GM18870 (cell line): ENCODE measurements at regions not wholly inside any gene's neighbourhood (a gene's known extent, or its start where the extent isn't known, plus 50 kb on each side); places are given as distances from the start of the nearest gene placed in this dataset.
"Not testable (repeated sequence)": the region's sequence is repeated elsewhere in the genome, so short reads cannot be mapped to it uniquely, and the experiment has no call there.

Source experiments
- ATAC-seq: cut with Tn5 transposase; IDR thresholded peaks from one replicate; pipeline ENCODE4 v1.9.1; 2021; ENCODE audit warnings: moderate library complexity; ENCODE audit not compliant: unreplicated experiment

DNA sequence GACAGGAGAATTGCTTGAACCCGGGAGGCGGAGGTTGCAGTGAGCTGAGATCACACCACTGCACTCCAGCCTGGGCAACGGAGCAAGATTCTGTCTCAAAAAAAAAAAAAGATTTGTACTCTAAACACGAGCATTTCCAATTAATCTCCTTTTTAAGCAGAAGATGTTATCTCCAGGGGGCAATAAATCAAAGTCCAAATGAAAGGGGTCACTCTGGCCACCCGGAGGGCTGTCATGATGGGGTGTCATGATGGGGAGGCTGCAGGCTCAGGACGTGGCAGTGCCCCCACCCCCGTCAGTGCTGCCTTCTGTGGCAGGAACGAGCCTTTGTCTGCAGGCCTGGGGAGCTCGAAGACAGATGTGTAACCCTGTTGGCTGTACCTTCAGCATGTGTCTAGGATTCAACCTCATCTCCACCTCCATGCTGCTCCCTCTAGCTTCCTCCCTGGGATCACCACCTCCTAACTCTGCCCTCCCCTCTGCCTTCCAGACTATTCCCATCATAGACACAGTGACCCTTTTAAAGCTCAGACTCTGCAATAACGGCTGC lies 76.9 kb upstream of the YWHAQ start:
- no peak for ATAC-seq

DNA sequence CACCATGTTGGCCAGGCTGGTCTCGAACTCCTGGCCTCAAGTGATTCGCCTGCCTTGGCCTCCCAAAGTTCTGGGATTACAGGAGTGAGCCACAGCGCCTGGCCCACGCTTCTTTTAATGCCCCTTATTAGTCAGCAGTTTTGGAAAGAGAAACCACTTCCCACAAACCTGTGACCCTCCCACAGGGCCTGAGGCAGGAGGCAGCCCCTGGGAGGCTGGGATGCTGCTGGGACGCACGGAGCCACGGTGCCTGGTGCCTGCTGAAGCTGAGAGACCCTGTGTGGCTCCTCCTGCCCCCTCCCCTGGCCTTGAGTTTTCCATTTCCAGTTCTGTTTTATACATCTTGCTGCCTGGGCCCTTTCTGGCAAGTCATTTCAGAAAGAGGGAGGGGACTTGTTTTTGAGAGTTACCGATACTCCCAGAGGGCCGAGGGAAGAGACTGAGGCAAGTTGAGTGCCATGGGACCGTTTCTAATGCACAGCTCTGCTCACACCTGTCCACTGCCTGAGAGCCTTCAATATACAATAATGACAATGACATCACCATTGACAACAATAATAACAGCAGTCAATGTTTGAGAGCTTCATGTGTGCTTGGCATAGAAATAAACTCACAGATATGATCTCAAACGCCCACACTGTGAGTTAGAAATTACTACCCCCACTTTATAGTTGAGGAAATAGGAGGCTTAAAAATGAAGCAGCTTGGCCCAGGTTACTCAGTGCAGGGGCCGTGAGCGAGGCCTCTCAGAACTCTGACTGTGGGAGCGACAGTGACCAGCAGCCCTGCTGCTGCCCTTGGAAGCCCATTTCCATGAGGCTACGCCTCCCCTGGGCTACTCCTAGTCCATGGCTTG lies 78.1 kb upstream of the YWHAQ start:
- ATAC-seq = no peak

DNA sequence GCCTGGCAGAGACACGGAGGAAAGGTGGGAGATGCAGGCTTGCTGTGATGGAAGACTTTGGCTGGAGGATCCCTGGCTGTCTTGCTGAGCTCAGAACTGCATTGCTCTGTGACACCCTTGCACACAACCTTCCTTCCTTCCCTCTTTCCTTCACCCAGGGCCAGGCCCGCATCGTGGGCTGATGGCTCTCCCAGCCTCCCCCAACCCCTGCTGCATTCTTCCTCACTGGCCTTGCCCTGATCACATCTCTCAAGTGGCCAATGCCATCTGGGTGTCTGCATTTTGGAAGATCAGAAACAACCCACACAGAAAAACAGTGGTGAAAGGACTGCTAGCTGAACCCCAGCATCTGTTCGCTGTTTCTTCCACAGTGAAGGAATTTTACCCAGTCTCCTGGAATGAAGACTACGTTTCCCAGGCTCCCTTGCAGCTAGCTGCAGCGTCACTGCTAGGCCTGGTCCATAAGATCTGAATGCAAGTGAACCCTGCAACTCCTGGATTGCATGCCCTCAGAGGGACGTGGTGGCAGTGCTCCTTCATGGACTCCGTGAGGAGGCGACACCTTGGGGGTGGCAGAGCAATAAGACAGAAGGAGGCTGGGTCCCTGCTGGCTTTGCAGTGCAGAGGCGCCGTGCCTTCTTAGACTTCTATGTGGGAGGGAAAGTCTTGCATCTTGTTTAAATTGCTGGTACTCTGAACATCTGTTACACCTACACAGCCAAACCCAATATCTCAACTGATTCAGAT lies 78.9 kb upstream of the YWHAQ start:
- no peak for ATAC-seq

DNA sequence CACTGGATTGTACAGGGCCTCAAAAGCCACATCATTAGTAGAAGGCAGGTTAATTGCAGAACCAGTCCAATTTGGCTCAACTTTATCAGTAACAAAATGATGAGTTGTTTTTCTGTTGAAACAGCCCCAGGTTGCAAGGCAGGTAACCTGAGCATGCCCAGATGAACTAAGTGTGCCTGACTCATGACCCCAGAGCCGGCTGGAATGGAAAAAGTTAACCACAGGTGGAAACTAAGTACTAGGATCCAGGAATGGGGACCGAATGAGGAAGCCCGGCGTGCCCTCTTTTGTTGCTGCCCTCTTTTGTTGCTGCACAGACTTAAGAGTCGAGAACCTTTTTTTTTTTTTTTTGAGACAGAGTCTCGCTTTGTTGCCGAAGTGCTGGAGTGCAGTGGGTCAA lies 79.5 kb upstream of the YWHAQ start:
- no peak for ATAC-seq

- ATAC-seq = no peak
These were observed 81.5 kb upstream of the YWHAQ start for GRCh38 chr2:9712263-9712662.

GRCh38 chr2:9714630-9715214 lies 83.9 kb upstream of the YWHAQ start:
- ATAC-seq = no peak

DNA sequence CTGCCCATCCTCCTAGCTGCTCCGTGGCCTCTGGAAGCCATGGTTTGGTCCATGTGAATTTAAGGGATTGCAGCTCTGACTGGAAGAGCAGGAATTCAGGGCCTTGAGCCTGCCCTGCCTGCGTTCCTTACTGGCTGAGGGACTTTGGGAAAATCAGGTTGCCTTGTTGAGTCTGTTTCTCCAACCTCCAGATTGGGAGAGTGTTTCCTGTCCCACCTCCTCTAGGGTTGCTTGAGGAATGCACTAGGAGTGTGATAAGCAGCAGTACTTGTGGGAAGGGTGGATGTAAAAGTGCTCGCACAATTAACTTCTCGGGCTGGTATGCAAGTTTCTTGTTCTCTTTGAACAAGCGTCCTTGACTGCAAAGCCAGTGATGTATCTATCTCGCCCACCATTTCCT lies 84.4 kb upstream of the YWHAQ start:
- no peak for ATAC-seq

DNA sequence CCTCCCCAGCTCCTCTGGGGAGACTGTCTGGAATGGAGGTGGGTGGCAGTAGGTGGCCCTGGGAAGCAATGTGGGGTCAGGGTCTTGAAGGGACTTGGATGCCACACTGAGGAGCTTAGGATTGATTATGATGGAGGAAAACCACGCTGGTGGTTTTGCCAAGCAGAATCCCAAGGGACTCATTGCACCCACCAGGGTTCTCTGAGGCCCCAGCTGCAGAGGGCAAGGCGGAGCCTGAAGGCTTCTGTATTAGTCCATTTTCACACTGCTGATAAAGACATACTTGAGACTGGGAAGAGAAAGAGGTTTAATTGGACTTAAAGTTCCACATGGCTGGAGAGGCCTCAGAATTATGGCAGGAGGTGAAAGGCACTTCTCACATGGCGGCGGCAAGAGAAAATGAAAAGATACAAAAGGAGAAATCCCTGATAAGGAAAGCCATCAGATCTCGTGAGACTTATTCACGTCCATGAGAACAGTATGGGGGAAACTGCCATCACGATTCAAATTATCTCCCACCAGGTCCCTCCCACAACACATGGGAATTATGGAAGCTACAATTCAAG lies 87.2 kb upstream of the YWHAQ start:
- no peak for ATAC-seq

DNA sequence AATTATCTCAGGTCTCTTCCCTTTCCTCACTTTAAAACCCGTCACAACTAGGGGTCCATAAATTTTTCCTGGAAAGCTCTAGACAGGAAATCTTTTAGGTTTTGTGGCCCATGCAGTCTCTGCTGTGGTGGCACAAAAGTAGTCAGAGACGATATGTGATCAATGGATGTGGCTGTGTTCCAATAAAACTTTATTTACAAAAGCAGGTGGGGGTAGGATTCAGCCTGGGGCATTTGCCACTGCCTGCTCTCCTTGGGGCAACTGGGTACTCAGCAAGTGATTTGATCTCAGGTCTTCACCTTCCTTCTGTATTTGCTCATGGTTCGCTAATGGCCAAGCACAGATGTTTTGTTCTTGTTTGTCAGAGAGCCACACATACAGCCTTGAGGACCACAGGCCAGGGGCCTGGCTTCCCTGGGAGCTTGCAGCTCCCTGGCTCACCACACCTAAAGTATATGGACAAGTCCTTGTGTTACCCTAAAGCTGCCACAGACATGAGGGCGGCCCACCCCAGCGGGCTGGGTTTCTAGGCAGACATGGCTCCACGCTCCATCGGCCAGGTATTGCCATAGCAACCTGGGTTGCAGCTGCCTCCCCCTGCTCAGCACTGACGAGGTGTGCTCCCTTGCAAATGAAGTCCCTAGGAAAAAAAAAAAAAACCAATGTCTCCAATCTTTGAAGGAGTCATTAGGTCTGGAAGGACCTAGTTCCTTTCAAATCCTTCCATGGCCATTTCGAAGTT lies 89.7 kb upstream of the YWHAQ start:
- ATAC-seq = no peak

DNA sequence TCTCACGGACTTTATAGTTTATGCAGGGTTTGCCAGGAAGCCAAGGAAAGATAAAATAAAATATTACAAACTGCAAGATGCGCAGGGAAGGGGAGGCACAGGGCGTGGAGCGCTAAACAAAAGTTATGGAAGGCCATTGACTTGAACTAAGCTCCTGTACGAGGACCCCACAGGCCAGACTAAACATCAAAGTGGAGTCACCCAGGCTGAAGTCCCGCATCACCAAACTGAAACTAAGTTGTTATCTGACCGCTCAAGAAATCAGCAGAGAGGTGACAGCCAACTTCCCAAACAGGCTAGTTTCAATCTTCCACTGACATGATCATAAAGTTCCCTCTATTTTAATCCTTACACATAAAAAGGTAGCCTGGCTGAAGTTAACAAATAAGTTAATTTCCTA lies 90.5 kb upstream of the YWHAQ start:
- ATAC-seq = no peak

GRCh38 chr2:9722451-9722850 lies 91.7 kb upstream of the YWHAQ start:
- no peak for ATAC-seq

DNA sequence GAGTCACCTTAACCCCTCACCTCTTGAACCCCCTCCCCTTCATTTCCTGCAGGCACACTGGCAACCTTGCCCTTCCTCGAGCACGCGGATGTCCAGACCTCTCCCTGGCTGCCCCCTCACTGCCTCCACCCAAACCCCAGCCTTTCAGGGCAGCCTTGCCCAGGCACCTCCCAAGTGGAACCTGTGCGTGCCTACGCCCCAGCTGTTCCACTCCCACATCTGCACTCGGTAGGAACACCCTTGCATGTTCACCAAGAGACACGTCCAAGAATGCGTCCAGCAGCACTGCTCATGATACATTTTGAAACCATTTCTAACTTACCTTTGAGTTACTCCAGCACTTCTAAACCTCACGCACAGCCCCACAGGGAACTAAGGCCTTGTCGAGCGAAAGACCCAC lies 93.8 kb upstream of the YWHAQ start:
- no peak for ATAC-seq

DNA sequence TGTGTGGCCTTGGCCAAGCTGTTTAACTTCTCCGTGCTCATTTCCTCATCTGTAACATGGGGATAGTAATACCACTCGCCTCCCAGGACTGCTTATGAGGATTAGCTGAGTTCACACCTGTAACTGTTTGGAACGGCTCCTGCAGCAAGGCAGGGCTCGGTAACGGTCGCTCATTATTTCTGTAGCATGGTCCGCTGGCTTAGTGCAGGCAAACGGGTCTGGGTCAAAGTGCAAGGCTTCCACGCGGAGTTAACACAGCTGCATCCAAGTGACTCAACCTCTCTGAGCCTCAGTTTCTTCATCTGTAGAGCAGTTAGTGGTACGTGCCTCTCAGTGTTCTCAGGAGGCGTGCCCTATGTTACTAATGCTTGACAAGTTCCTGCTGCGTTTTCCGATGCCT lies 94.3 kb upstream of the YWHAQ start:
- no peak for ATAC-seq

DNA sequence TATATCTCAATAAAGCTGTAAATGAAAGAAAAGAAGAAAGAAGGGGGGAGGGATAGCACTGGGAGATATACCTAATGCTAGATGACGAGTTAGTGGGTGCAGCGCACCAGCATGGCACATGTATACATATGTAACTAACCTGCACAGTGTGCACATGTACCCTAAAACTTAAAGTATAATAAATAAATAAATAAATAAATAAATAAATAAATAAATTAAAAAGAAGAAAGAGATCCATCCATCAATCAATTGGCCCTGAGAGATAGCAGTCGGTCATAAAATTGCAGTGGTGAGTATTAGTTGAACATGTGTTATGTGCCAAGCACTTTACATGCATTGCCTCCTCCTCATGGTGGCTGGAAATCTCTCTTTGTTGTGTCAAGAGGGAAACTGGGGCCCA lies 95.2 kb upstream of the YWHAQ start:
- ATAC-seq = not testable (repeated sequence)

- not testable (repeated sequence) for ATAC-seq
These were observed 99.7 kb upstream of the YWHAQ start for GRCh38 chr2:9730523-9730922.

GRCh38 chr2:9732824-9733223 lies 102.0 kb upstream of the YWHAQ start:
- ATAC-seq = no peak

- no peak for ATAC-seq
These were observed 103.5 kb upstream of the YWHAQ start for GRCh38 chr2:9734308-9734707.

GRCh38 chr2:9735335-9735734 lies 104.5 kb upstream of the YWHAQ start:
- no peak for ATAC-seq

DNA sequence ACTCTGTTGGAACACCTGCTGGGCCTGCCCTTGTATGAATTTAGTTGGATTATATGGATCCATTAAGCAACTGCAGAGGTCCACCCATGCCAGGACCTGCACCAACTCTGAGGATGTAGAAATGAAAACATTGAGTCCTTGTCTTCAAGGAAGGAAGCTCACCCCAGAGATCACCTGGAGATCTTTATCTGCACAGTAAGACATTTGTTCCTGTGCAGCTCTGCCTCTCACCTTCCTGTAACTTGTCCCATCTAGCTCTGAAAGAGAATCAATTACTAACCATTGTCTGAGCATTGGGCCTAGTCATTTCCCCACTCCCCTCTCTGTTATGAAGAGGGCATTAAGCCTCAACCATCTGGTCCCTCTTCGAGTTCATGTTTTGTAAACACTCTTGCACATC lies 105.2 kb upstream of the YWHAQ start:
- ATAC-seq = no peak

DNA sequence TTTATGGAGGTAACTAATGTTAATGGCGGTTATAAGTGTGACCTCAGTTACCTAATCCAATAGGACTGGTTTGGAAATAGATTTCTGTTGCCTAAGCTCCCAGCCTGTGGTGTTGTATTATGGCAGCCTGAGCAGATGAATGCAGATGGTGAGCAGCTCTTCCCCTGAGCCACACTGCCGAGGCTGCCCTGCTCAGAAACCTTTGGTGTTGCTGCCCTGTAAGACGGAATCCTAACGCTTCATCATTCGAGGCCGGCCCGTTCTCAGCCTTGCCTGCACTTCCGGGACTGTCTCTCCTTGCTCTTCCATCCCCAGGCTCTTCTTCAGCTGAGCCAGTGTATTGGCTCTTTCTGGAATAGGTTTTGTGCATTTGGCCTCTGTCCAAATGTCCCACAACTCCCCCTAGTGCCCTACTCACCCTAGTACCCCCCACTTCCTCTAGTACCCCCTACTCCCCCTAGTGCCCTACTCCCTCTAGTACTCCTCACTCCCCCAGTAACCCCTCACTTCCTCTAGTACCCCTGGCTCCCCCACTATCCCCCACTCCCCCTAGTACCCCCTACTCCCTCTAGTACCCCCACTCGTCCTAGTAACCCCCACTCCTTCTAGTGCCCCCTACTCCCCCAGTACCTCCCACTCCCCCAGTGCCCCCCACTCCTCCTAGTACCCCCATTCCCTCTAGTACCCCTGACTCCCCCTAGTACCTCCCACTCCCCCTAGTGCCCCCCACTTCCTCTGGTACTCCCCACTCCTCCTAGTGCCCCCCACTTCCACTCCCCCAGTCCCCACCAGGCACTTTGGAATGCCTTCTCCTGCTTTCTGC lies 106.0 kb upstream of the TAF1B start:
- no peak for ATAC-seq
